ENCODE measurements at regions not wholly inside any gene's neighbourhood (a gene's known extent, or its start where the extent isn't known, plus 50 kb on each side); places are given as distances from the start of the nearest gene placed in this dataset.

DNA sequence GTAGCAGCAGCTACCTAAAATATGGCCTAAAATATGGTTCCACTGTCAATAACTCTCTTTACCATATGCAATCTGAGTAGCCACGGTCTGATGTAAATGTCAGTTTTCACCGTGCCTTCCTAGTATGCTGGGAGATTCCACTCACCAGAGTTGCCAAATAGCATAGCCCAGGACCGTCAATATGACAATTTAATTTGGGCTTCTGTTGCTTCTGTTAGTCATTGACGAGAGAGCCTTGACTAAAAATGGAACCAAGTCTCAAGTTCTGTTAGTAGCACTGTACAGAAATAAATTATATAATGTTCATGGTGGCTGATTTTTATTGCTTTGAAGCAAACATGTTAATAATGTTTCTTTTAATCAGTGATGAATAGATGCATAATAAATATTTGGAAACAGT lies 348.4 kb downstream of the BCAT1 start:
- TF ChIP-seq, protein P1, sequence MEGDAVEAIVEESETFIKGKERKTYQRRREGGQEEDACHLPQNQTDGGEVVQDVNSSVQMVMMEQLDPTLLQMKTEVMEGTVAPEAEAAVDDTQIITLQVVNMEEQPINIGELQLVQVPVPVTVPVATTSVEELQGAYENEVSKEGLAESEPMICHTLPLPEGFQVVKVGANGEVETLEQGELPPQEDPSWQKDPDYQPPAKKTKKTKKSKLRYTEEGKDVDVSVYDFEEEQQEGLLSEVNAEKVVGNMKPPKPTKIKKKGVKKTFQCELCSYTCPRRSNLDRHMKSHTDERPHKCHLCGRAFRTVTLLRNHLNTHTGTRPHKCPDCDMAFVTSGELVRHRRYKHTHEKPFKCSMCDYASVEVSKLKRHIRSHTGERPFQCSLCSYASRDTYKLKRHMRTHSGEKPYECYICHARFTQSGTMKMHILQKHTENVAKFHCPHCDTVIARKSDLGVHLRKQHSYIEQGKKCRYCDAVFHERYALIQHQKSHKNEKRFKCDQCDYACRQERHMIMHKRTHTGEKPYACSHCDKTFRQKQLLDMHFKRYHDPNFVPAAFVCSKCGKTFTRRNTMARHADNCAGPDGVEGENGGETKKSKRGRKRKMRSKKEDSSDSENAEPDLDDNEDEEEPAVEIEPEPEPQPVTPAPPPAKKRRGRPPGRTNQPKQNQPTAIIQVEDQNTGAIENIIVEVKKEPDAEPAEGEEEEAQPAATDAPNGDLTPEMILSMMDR (IDR thresholded peaks at IDR 0.05; ENCODE audit: unreplicated experiment): no peak
- Mint-ChIP-seq H3K4me3 (ENCODE audit: low read depth, unreplicated experiment) (no peak overlapping the region), H3K27me3 (ENCODE audit: unreplicated experiment) (no peaks in the 10 kb centered on the region), H3K9me3 (ENCODE audit: low read depth, unreplicated experiment) (peaks cover under 1% of the 10 kb centered on the region), H3K27ac (ENCODE audit: unreplicated experiment) (no peak overlapping the region), H3K4me1 (ENCODE audit: low read depth, unreplicated experiment) (no peaks in the 10 kb centered on the region), H3K36me3 (ENCODE audit: insufficient read depth, unreplicated experiment) (no peaks in the 10 kb centered on the region)
- CTCF ChIA-PET: no interaction called here
- intact Hi-C loops (cut with micrococcal nuclease; ENCODE audit: unreplicated experiment): no loop called here
- DNase-seq: no peak
- BruUV-seq (replicated peaks): no TSS peak

DNA sequence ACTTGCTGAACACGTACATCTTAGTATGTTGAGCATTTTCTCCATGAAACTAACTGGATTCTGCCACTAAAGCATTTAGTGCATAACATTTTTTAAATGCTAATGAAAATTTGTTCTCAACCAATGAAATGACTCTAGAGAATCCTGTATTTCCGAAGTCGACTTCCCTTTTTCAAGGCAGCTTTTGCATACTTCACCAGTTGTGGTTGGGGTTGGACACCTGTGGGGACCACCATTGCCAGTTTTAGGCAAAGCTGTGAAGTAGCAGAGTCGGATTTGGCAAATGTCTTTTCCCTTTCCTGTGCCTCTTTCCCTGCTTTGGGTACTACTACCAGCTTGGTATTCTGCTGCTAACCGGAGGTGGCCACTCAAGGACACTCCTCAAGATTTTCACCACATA lies 349.2 kb downstream of the BCAT1 start:
- Mint-ChIP-seq H3K9me3 (ENCODE audit: low read depth, unreplicated experiment) (no peaks in the 10 kb centered on the region), H3K4me3 (ENCODE audit: low read depth, unreplicated experiment) (no peak overlapping the region), H3K4me1 (ENCODE audit: low read depth, unreplicated experiment) (no peaks in the 10 kb centered on the region), H3K36me3 (ENCODE audit: insufficient read depth, unreplicated experiment) (no peaks in the 10 kb centered on the region), H3K27ac (ENCODE audit: unreplicated experiment) (no peak overlapping the region), H3K27me3 (ENCODE audit: unreplicated experiment) (peaks cover 4% of the 10 kb centered on the region)
- DNase-seq: no peak
- no TSS peak for BruUV-seq (replicated peaks)
- CTCF ChIA-PET: no interaction called here
- TF ChIP-seq, protein P1 (IDR thresholded peaks at IDR 0.05; ENCODE audit: unreplicated experiment): no peak
- intact Hi-C loops (cut with micrococcal nuclease; ENCODE audit: unreplicated experiment): loop anchor here (5.0 to 10.0 kb wide), 4 partner anchors 128 to 1392 kb away; no protein-coding TSS in a partner anchor

DNA sequence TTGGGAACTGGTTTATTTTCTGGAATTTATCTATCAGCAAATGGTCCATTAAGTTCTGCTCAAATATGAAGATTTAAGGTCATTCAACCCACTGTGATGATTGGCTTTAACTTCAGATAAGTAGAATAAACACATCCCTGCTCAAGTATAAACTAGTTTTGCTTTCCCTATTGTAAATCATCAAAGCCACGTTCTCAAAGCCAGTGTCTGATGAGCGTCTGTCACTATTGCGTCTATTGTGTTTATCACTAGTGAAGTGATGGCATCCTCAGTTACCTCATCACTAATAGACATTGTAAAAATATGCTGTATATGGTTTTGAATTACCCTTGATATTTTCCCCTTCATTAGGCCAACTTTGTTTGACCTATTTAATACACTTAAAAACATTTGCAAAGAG lies 351.3 kb downstream of the BCAT1 start:
- H3K36me3 Mint-ChIP-seq (ENCODE audit: insufficient read depth, unreplicated experiment): no peaks in the 10 kb centered on the region
- intact Hi-C loops (cut with micrococcal nuclease; ENCODE audit: unreplicated experiment): loop anchor here (2.0 to 10.0 kb wide), 5 partner anchors 130 to 1390 kb away; no protein-coding TSS in a partner anchor
- no peaks in the 10 kb centered on the region for H3K4me1 Mint-ChIP-seq (ENCODE audit: low read depth, unreplicated experiment)
- peaks cover 25% of the 10 kb centered on the region for H3K27me3 Mint-ChIP-seq (ENCODE audit: unreplicated experiment)
- DNase-seq: no peak
- H3K4me3 Mint-ChIP-seq (ENCODE audit: low read depth, unreplicated experiment): no peak overlapping the region
- H3K27ac Mint-ChIP-seq (ENCODE audit: unreplicated experiment): no peak overlapping the region
- CTCF ChIA-PET: interaction anchor here (0.5 to 0.6 kb wide), 3 partner anchors 242 to 1376 kb away, joined by 3 to 4 read pairs (median 3); no protein-coding TSS in a partner anchor
- no peaks in the 10 kb centered on the region for H3K9me3 Mint-ChIP-seq (ENCODE audit: low read depth, unreplicated experiment)
- TF ChIP-seq, protein P1 (IDR thresholded peaks at IDR 0.05; ENCODE audit: unreplicated experiment): no peak
- no TSS peak for BruUV-seq (replicated peaks)

DNA sequence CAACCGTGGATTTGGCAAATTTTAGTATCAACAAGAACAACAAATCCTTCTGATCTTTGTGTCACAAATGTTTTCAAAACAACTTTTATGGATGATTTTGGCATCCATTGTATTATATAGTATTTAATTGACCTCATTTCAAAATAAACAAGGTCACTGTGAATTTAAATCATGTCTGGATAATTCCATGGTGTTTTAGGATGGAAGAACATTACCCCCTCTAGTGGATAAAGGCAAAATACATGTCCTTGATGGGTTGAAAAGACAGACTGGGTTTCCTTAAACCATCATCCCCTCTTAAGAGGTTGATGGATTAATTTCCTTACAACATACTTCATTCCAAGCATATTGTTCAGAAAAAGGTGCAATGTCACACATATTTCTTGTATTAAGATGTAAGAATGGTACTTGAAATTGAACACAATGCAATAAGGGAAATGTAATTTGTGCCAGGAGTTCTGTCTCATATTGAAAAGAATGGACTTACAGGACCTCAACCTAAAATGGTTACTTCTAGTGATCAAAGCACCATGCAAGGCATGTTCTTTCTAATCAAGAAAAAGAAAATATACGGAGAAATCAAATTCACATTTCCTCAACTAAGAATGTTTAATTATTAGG lies 352.0 kb downstream of the BCAT1 start:
- Mint-ChIP-seq H3K36me3 (ENCODE audit: insufficient read depth, unreplicated experiment) (no peaks in the 10 kb centered on the region), H3K4me3 (ENCODE audit: low read depth, unreplicated experiment) (no peak overlapping the region), H3K27me3 (ENCODE audit: unreplicated experiment) (peaks cover 32% of the 10 kb centered on the region), H3K4me1 (ENCODE audit: low read depth, unreplicated experiment) (no peaks in the 10 kb centered on the region), H3K9me3 (ENCODE audit: low read depth, unreplicated experiment) (no peaks in the 10 kb centered on the region), H3K27ac (ENCODE audit: unreplicated experiment) (no peak overlapping the region)
- DNase-seq: no peak
- intact Hi-C loops (cut with micrococcal nuclease; ENCODE audit: unreplicated experiment): loop anchor here (2.0 to 10.0 kb wide), 5 partner anchors 130 to 1390 kb away; no protein-coding TSS in a partner anchor
- BruUV-seq (replicated peaks): no TSS peak
- TF ChIP-seq, protein P1 (IDR thresholded peaks at IDR 0.05; ENCODE audit: unreplicated experiment): peak; percentile 32
- CTCF ChIA-PET: interaction anchor here (0.6 kb wide), 2 partner anchors 487 to 1375 kb away, joined by 3 read pairs; no protein-coding TSS in a partner anchor

Data from Calu3 (cell line).